ENCODE measurements at regions not wholly inside any gene's neighbourhood (a gene's known extent, or its start where the extent isn't known, plus 50 kb on each side); places are given as distances from the start of the nearest gene placed in this dataset.

- no peak for TF ChIP-seq ZNF263 (CRISPR knock-in tag; IDR thresholded peaks at IDR 0.05)
- TF ChIP-seq NR2F6 (IDR thresholded peaks at IDR 0.05) = no peak
- no peak for TF ChIP-seq NR2F6 (CRISPR knock-in tag; IDR thresholded peaks at IDR 0.05)
- TF ChIP-seq ZNF224 (CRISPR knock-in tag; IDR thresholded peaks at IDR 0.05) = no peak
- 0 out of 2 replicates have a peak, but pooled peaks have one; percentile 29 for TF ChIP-seq RAD21 (CRISPR knock-in tag; IDR thresholded peaks at IDR 0.05)
- no peak for TF ChIP-seq DBP (CRISPR knock-in tag; IDR thresholded peaks at IDR 0.05; ENCODE audit: not compliant biosample characterization)
- TF ChIP-seq CTCF (CRISPR knock-in tag; IDR thresholded peaks at IDR 0.05) = peak; percentile 73
- TF ChIP-seq ZNF550 (CRISPR knock-in tag; IDR thresholded peaks at IDR 0.05; ENCODE audit: borderline replicate concordance) = no peak
- no peak for TF ChIP-seq BHLHE40 (IDR thresholded peaks at IDR 0.05; ENCODE audit: low read length)
- no peak for TF ChIP-seq ZNF407 (CRISPR knock-in tag; IDR thresholded peaks at IDR 0.05; ENCODE audit: not compliant biosample characterization)
- no peak for TF ChIP-seq ZNF572 (CRISPR knock-in tag; IDR thresholded peaks at IDR 0.05)
- no peak for TF ChIP-seq ZNF143 (CRISPR knock-in tag; IDR thresholded peaks at IDR 0.05)
- TF ChIP-seq ZBTB2 (CRISPR knock-in tag; IDR thresholded peaks at IDR 0.05; ENCODE audit: low read depth) = no peak
- TF ChIP-seq SMC3 (IDR thresholded peaks at IDR 0.05; ENCODE audit: low read length) = peak; percentile 56
- peak; percentile 82 for TF ChIP-seq STAG1 (CRISPR knock-in tag; IDR thresholded peaks at IDR 0.05)
- TF ChIP-seq ELF3 (CRISPR knock-in tag; IDR thresholded peaks at IDR 0.05) = no peak
- no peak for TF ChIP-seq ZNF674 (CRISPR knock-in tag; IDR thresholded peaks at IDR 0.05; ENCODE audit: low read depth)
- TF ChIP-seq CCAR2 (optimal IDR thresholded peaks at IDR 0.05; ENCODE audit: low read depth, low read length) = no peak
- no peak for TF ChIP-seq RELA (CRISPR knock-in tag; IDR thresholded peaks at IDR 0.05)
Measured at GRCh38 chr5:164013077-164013670, 507.8 kb downstream of the MAT2B start (continued).
